ENCODE measurements at regions not wholly inside any gene's neighbourhood (a gene's known extent, or its start where the extent isn't known, plus 50 kb on each side); places are given as distances from the start of the nearest gene placed in this dataset.
A peak's percentile ranks its signal among the peaks of the same experiment; 100 is the strongest.

GRCh38 chr6:139940741-139941729 lies 566.6 kb upstream of the CITED2 start:
- peak overlapping the region; percentile 16 for H3K4me3 Mint-ChIP-seq
- H3K36me3 Mint-ChIP-seq (ENCODE audit: low read depth), result no peaks in the 10 kb centered on the region
- H3K27ac Mint-ChIP-seq (ENCODE audit: unreplicated experiment), result peak overlapping the region; percentile 60
- DNase-seq (ENCODE audit: low read depth, low spot score), result no peak
- no peak for TF ChIP-seq CTCF (conservative IDR thresholded peaks at IDR 0.05)
- peaks cover 62% of the 10 kb centered on the region for H3K4me1 Mint-ChIP-seq
- H3K27me3 Mint-ChIP-seq (ENCODE audit: low read depth), result no peaks in the 10 kb centered on the region
- no peaks in the 10 kb centered on the region for H3K9me3 Mint-ChIP-seq

- Mint-ChIP-seq H3K27ac (ENCODE audit: unreplicated experiment) (peak overlapping the region; percentile 57), H3K9me3 (no peaks in the 10 kb centered on the region), H3K27me3 (ENCODE audit: low read depth) (no peaks in the 10 kb centered on the region), H3K36me3 (ENCODE audit: low read depth) (no peaks in the 10 kb centered on the region), H3K4me1 (peaks cover 52% of the 10 kb centered on the region), H3K4me3 (peak overlapping the region; percentile 39)
- DNase-seq (ENCODE audit: low read depth, low spot score), result no peak
- no peak for TF ChIP-seq CTCF (conservative IDR thresholded peaks at IDR 0.05)
These were observed 564.9 kb upstream of the CITED2 start for GRCh38 chr6:139939189-139939979.

- no peak for TF ChIP-seq CTCF (conservative IDR thresholded peaks at IDR 0.05)
- Mint-ChIP-seq H3K4me1 (peaks cover 22% of the 10 kb centered on the region), H3K4me3 (no peak overlapping the region), H3K36me3 (ENCODE audit: low read depth) (peaks cover 2% of the 10 kb centered on the region), H3K27ac (ENCODE audit: unreplicated experiment) (no peak overlapping the region), H3K27me3 (ENCODE audit: low read depth) (no peaks in the 10 kb centered on the region), H3K9me3 (no peaks in the 10 kb centered on the region)
- DNase-seq (ENCODE audit: low read depth, low spot score), result no peak
These were observed 558.2 kb upstream of the CITED2 start for GRCh38 chr6:139932671-139933070.

- H3K27ac Mint-ChIP-seq (ENCODE audit: unreplicated experiment), result no peak overlapping the region
- TF ChIP-seq CTCF (conservative IDR thresholded peaks at IDR 0.05), result no peak
- H3K27me3 Mint-ChIP-seq (ENCODE audit: low read depth), result no peaks in the 10 kb centered on the region
- no peak for DNase-seq (ENCODE audit: low read depth, low spot score)
- no peak overlapping the region for H3K4me3 Mint-ChIP-seq
- no peaks in the 10 kb centered on the region for H3K9me3 Mint-ChIP-seq
- peaks cover 24% of the 10 kb centered on the region for H3K4me1 Mint-ChIP-seq
- H3K36me3 Mint-ChIP-seq (ENCODE audit: low read depth), result peaks cover 2% of the 10 kb centered on the region
These were observed 557.3 kb upstream of the CITED2 start for GRCh38 chr6:139931747-139932146.

GRCh38 chr6:139927742-139928305 lies 553.4 kb upstream of the CITED2 start:
- H3K4me1 Mint-ChIP-seq, result peaks cover 49% of the 10 kb centered on the region
- H3K27me3 Mint-ChIP-seq (ENCODE audit: low read depth), result no peaks in the 10 kb centered on the region
- H3K9me3 Mint-ChIP-seq, result peaks cover 2% of the 10 kb centered on the region
- no peak overlapping the region for H3K27ac Mint-ChIP-seq (ENCODE audit: unreplicated experiment)
- no peak for DNase-seq (ENCODE audit: low read depth, low spot score)
- peaks cover 2% of the 10 kb centered on the region for H3K36me3 Mint-ChIP-seq (ENCODE audit: low read depth)
- no peak overlapping the region for H3K4me3 Mint-ChIP-seq
- no peak for TF ChIP-seq CTCF (conservative IDR thresholded peaks at IDR 0.05)

Data from neural crest cell (in vitro differentiated cells).